ENCODE measurements at regions not wholly inside any gene's neighbourhood (a gene's known extent, or its start where the extent isn't known, plus 50 kb on each side); places are given as distances from the start of the nearest gene placed in this dataset.

- ChIA-PET CTCF (ENCODE audit: unreplicated experiment) (no interaction called here), POLR2A (interaction anchor here (0.6 kb wide), 1 partner anchor 25 kb away, joined by 3 read pairs; no protein-coding TSS in a partner anchor)
- no TSS peak for BruUV-seq (replicated peaks)
- Histone ChIP-seq H3K4me2 (ENCODE audit: low read length) (no peak overlapping the region), H3K79me2 (ENCODE audit: insufficient read depth, low read depth, low read length) (no peaks in the 10 kb centered on the region), H3K27ac (ENCODE audit: low read depth, low read length, poor library complexity, severe bottlenecking) (no peak overlapping the region), H4K20me1 (ENCODE audit: insufficient read depth, low read length) (no peaks in the 10 kb centered on the region), H3K36me3 (ENCODE audit: insufficient read depth, low read length) (no peaks in the 10 kb centered on the region), H2AFZ (ENCODE audit: low read length) (no peak overlapping the region), H3K9me3 (ENCODE audit: low read length) (no peaks in the 10 kb centered on the region), H3K9me2 (ENCODE audit: insufficient read depth, low read length) (no peaks in the 10 kb centered on the region), H3K4me1 (ENCODE audit: insufficient read depth, low read length, poor library complexity, severe bottlenecking) (no peaks in the 10 kb centered on the region), H3K4me3 (ENCODE audit: low read depth, low read length, poor library complexity, severe bottlenecking) (no peak overlapping the region)
- DNase-seq (ENCODE audit: low spot score): no peak
- intact Hi-C loops (cut with micrococcal nuclease; ENCODE audit: unreplicated experiment): no loop called here
- TF ChIP-seq EZH2phosphoT487 (IDR thresholded peaks at IDR 0.05; ENCODE audit: borderline replicate concordance, low read depth, low read length) (no peak), CTCF (conservative IDR thresholded peaks at IDR 0.05; ENCODE audit: low read length) (no peak)
These were observed 294.0 kb upstream of the SLC24A2 start for GRCh38 chr9:20082831-20083230.

- Histone ChIP-seq H2AFZ (ENCODE audit: low read length) (no peak overlapping the region), H3K27ac (ENCODE audit: low read depth, low read length, poor library complexity, severe bottlenecking) (no peak overlapping the region), H3K79me2 (ENCODE audit: insufficient read depth, low read depth, low read length) (no peaks in the 10 kb centered on the region), H3K4me3 (ENCODE audit: low read depth, low read length, poor library complexity, severe bottlenecking) (no peak overlapping the region), H3K9me2 (ENCODE audit: insufficient read depth, low read length) (no peaks in the 10 kb centered on the region), H3K4me1 (ENCODE audit: insufficient read depth, low read length, poor library complexity, severe bottlenecking) (no peaks in the 10 kb centered on the region), H3K9me3 (ENCODE audit: low read length) (no peaks in the 10 kb centered on the region), H4K20me1 (ENCODE audit: insufficient read depth, low read length) (no peaks in the 10 kb centered on the region), H3K36me3 (ENCODE audit: insufficient read depth, low read length) (no peaks in the 10 kb centered on the region), H3K4me2 (ENCODE audit: low read length) (no peak overlapping the region)
- CTCF ChIA-PET (ENCODE audit: unreplicated experiment): no interaction called here
- TF ChIP-seq EZH2phosphoT487 (IDR thresholded peaks at IDR 0.05; ENCODE audit: borderline replicate concordance, low read depth, low read length) (no peak), CTCF (conservative IDR thresholded peaks at IDR 0.05; ENCODE audit: low read length) (no peak)
- POLR2A ChIA-PET: interaction anchor here (0.6 kb wide), 1 partner anchor 495 kb away, joined by 3 read pairs; no protein-coding TSS in a partner anchor
- no peak for DNase-seq (ENCODE audit: low spot score)
- no TSS peak for BruUV-seq (replicated peaks)
- intact Hi-C loops (cut with micrococcal nuclease; ENCODE audit: unreplicated experiment): no loop called here
These were observed 293.6 kb upstream of the SLC24A2 start for GRCh38 chr9:20082406-20082805.

- no peak overlapping the region for H2AFZ ChIP-seq (ENCODE audit: low read length)
- TF ChIP-seq CTCF (conservative IDR thresholded peaks at IDR 0.05; ENCODE audit: low read length) (no peak), EZH2phosphoT487 (IDR thresholded peaks at IDR 0.05; ENCODE audit: borderline replicate concordance, low read depth, low read length) (no peak)
- H3K9me3 ChIP-seq (ENCODE audit: low read length): no peaks in the 10 kb centered on the region
- no peak overlapping the region for H3K4me3 ChIP-seq (ENCODE audit: low read depth, low read length, poor library complexity, severe bottlenecking)
- no peaks in the 10 kb centered on the region for H3K9me2 ChIP-seq (ENCODE audit: insufficient read depth, low read length)
- no peak overlapping the region for H3K27ac ChIP-seq (ENCODE audit: low read depth, low read length, poor library complexity, severe bottlenecking)
- CTCF ChIA-PET (ENCODE audit: unreplicated experiment): no interaction called here
- no peaks in the 10 kb centered on the region for H3K79me2 ChIP-seq (ENCODE audit: insufficient read depth, low read depth, low read length)
- no TSS peak for BruUV-seq (replicated peaks)
- H4K20me1 ChIP-seq (ENCODE audit: insufficient read depth, low read length): no peaks in the 10 kb centered on the region
- H3K4me1 ChIP-seq (ENCODE audit: insufficient read depth, low read length, poor library complexity, severe bottlenecking): no peaks in the 10 kb centered on the region
- POLR2A ChIA-PET: interaction anchor here (0.5 to 0.6 kb wide), 3 partner anchors 262 to 537 kb away, joined by 3 to 4 read pairs (median 3); no protein-coding TSS in a partner anchor
- intact Hi-C loops (cut with micrococcal nuclease; ENCODE audit: unreplicated experiment): no loop called here
- H3K4me2 ChIP-seq (ENCODE audit: low read length): no peak overlapping the region
- H3K36me3 ChIP-seq (ENCODE audit: insufficient read depth, low read length): no peaks in the 10 kb centered on the region
- DNase-seq (ENCODE audit: low spot score): no peak
These were observed 289.4 kb upstream of the SLC24A2 start for GRCh38 chr9:20078246-20078645.

Measured in OCI-LY7 (cell line).